Esophagus muscularis mucosa (tissue), 4 donors: ENCODE measurements at regions not wholly inside any gene's neighbourhood (a gene's known extent, or its start where the extent isn't known, plus 50 kb on each side); places are given as distances from the start of the nearest gene placed in this dataset.
"Not testable (repeated sequence)": the region's sequence is repeated elsewhere in the genome, so short reads cannot be mapped to it uniquely, and the experiment has no call there.

Experiments
- DNase-seq: peaks from one replicate; pipeline ENCODE4 v3.0.0-alpha.2; 2017; ENCODE audit errors: extremely low spot score
- H3K27ac ChIP-seq, 4 donors: fragments of 200-600 bp; sonication (generic); replicated peaks in 1 of 4; 1 replicate in 3 of 4; 2 replicates in 1 of 4; pipeline ENCODE4 v1.5.1; 2016 to 2019; ENCODE audit warnings: mild to moderate bottlenecking in 1 of 4
- H3K27me3 ChIP-seq, 4 donors: fragments of 200-600 bp; sonication (generic); one replicate each; pipeline versions ENCODE4 v1.5.1 to v1.6.0; 2016 to 2019
- H3K36me3 ChIP-seq, 4 donors: fragments of 200-600 bp; sonication (generic); one replicate each; pipeline ENCODE4 v1.5.1; 2016 to 2019
- H3K4me1 ChIP-seq, 4 donors: fragments of 200-600 bp; sonication (generic); one replicate each; pipeline ENCODE4 v1.5.1; 2016 to 2019
- H3K4me3 ChIP-seq, 4 donors: fragments of 200-600 bp; sonication (generic); 1 replicate in 2 of 4; 2 replicates in 2 of 4; pipeline ENCODE4 v1.5.1; 2016 to 2019; ENCODE audit warnings: mild to moderate bottlenecking in 4 of 4, moderate library complexity in 1 of 4
- H3K9me3 ChIP-seq, 4 donors: fragments of 200-600 bp; sonication (generic); 1 replicate in 3 of 4; 2 replicates in 1 of 4; pipeline ENCODE4 v1.5.1; 2016 to 2019
- CTCF ChIP-seq, 3 experiments: fragments of 200-600 bp in 2 of 3; fragments of 450-650 bp in 1 of 3; sonication (generic) in 2 of 3; IDR thresholded peaks; one replicate each; pipeline ENCODE4 v1.5.1; 2017 to 2019; ENCODE audit warnings: antibody characterized with exemption in 3 of 3, mild to moderate bottlenecking in 2 of 3, moderate library complexity in 1 of 3
- EP300 ChIP-seq: sonication (generic); formaldehyde crosslinking; IDR thresholded peaks from one replicate; pipeline ENCODE4 v1.6.1; 2017; ENCODE audit warnings: antibody characterized with exemption
- POLR2A ChIP-seq: fragments of 450-650 bp; IDR thresholded peaks from one replicate; pipeline ENCODE4 v1.6.1; 2017; ENCODE audit warnings: antibody characterized with exemption, moderate library complexity, mild to moderate bottlenecking, low read depth
- POLR2AphosphoS5 ChIP-seq, 2 donors: sonication (generic); formaldehyde crosslinking; IDR thresholded peaks; one replicate each; pipeline ENCODE4 v1.6.1; 2017; ENCODE audit warnings: antibody characterized with exemption in 2 of 2
- WGBS: methylation state at CpG from one replicate; pipeline ENCODE4 v1.1.5; 2018; 5-methylcytosine and 5-hydroxymethylcytosine counted together
- intact Hi-C: fragments of 100-400 bp; cut with DNase I; formaldehyde crosslinking; loops from one replicate; pipeline ENCODE4 v1.15.1; 2023

- Histone ChIP-seq H3K27me3 (no peaks in the 10 kb centered on the region), H3K4me1 (no peaks in the 10 kb centered on the region), H3K27ac (no peak overlapping the region), H3K4me3 (no peak overlapping the region), H3K9me3 (no peaks in the 10 kb centered on the region), H3K36me3 (no peaks in the 10 kb centered on the region)
- DNase-seq = no peak
- intact Hi-C loops = no loop called here
- WGBS = 83% methylated on average over 2 of the region's 2 CpGs
- TF ChIP-seq CTCF (IDR thresholded peaks at IDR 0.05) (no peak), POLR2AphosphoS5 (IDR thresholded peaks at IDR 0.05) (no peak), EP300 (no peak)
Observed at GRCh38 chr4:79199743-79200142, 126.1 kb downstream of the NAA11 start.

- no peak overlapping the region for H3K27ac ChIP-seq
- H3K4me3 ChIP-seq = no peak overlapping the region
- 91% methylated on average over 5 of the region's 5 CpGs for WGBS
- TF ChIP-seq POLR2A = no peak
- no peak for TF ChIP-seq EP300
- TF ChIP-seq POLR2AphosphoS5 (IDR thresholded peaks at IDR 0.05) = no peak
- TF ChIP-seq CTCF (IDR thresholded peaks at IDR 0.05) = no peak
- no peak for DNase-seq
- no peaks in the 10 kb centered on the region for H3K36me3 ChIP-seq
- no peaks in the 10 kb centered on the region for H3K27me3 ChIP-seq
- H3K9me3 ChIP-seq = no peaks in the 10 kb centered on the region
- intact Hi-C loops = no loop called here
- H3K4me1 ChIP-seq = no peaks in the 10 kb centered on the region
Observed at GRCh38 chr4:79198951-79199587, 126.8 kb downstream of the NAA11 start.

DNA sequence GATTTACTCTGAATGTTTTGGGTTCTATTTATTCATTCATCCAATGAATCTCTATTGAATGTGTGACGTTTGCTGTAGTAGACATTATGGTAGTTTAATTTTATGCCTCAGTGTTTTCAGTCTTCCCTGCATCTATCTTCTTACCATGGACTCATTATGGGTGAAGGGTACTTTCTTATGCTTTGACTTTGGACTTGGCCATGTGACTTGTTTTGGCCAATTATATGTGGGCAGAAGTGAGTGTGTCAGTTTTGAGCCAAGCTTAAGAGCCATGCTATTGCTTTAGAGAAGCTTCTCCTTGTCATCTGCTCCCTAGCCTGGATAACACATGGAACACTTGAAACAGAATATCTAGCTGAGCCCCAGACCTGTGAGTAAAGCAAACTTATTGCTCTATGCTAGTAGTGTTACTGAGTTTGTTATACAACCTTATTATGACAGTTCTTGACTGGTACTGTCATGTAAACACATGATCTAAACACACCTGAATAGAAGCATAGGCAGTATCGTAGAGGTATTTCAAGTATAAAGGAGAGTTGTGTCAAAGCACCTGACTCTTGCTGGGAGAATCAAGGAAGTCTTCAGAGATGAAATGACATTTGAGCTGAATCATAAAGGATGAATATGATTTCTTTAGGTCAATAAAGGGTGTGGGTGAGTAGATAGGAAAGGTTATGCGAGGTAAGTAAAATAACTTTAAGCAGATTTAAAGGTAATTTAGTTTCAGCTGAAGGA is 128.4 kb downstream of the NAA11 start:
- 84% methylated on average over 3 of the region's 3 CpGs for WGBS
- H3K4me3 ChIP-seq = no peak overlapping the region
- H3K36me3 ChIP-seq = no peaks in the 10 kb centered on the region
- no peaks in the 10 kb centered on the region for H3K4me1 ChIP-seq
- H3K27me3 ChIP-seq = no peaks in the 10 kb centered on the region
- intact Hi-C loops = no loop called here
- no peak overlapping the region for H3K27ac ChIP-seq
- H3K9me3 ChIP-seq = no peaks in the 10 kb centered on the region
- no peak for DNase-seq
- TF ChIP-seq EP300 (no peak), POLR2A (no peak), POLR2AphosphoS5 (IDR thresholded peaks at IDR 0.05) (no peak), CTCF (IDR thresholded peaks at IDR 0.05) (no peak)

- WGBS = 90% methylated on average over 1 of the region's 1 CpG
- intact Hi-C loops = not testable (repeated sequence)
Observed at GRCh38 chr4:79191292-79191691, 134.6 kb downstream of the NAA11 start.

DNA sequence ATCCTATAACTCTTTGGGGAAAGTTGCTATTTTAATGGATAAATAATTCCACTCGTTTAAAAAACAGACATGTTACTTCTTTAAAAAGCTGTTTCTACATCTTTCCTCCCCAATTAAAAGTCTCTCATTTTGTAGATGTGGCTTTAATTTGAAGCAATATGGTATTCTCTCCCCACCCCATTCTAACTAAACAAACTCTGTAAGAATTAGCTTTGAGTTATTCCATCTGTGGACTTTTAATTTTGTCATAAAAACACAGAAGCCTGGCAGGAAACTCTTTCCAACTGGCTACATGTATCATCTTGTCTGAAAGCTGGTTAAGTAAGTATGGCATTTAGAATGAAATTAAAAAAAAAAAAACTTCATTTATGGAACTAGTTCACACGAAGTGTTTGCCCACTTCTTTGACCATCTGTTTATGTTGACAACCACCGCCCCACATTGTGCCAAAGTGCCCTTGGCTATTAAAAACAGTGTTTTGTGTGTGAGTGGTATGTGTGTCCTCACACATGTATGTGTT is 140.3 kb downstream of the NAA11 start:
- Histone ChIP-seq H3K36me3 (no peaks in the 10 kb centered on the region), H3K27ac (no peak overlapping the region), H3K4me3 (no peak overlapping the region), H3K4me1 (peaks cover 0 to 17% (median 14%) of the 10 kb centered on the region in 4 donors), H3K9me3 (no peaks in the 10 kb centered on the region), H3K27me3 (no peaks in the 10 kb centered on the region)
- WGBS = 70% methylated on average over 3 of the region's 3 CpGs
- DNase-seq = no peak
- TF ChIP-seq POLR2AphosphoS5 (IDR thresholded peaks at IDR 0.05) (no peak), CTCF (IDR thresholded peaks at IDR 0.05) (no peak), POLR2A (no peak), EP300 (no peak)
- intact Hi-C loops = no loop called here

More at GRCh38 chr4:79191292-79191691, 134.6 kb downstream of the NAA11 start:
- not testable (repeated sequence) for H3K9me3 ChIP-seq, H3K27me3 ChIP-seq, H3K27ac ChIP-seq, DNase-seq, H3K36me3 ChIP-seq, H3K4me1 ChIP-seq, H3K4me3 ChIP-seq
